H1 (cell line): ENCODE measurements at regions not wholly inside any gene's neighbourhood (a gene's known extent, or its start where the extent isn't known, plus 50 kb on each side); places are given as distances from the start of the nearest gene placed in this dataset.

Experiments
- CREB1 ChIP-seq: IDR thresholded peaks from 2 replicates; pipeline ENCODE4 v1.6.1; 2012; ENCODE audit warnings: inconsistent platforms
- EGR1 ChIP-seq: IDR thresholded peaks from 2 replicates; pipeline ENCODE4 v1.6.1; 2011; ENCODE audit warnings: low read depth, low read length, borderline replicate concordance
- EZH2 ChIP-seq: fragments of 200-600 bp; sonication (generic); IDR thresholded peaks from 2 replicates; pipeline ENCODE4 v1.7.1; 2012; ENCODE audit warnings: low read depth, mild to moderate bottlenecking, moderate library complexity, low read length, inconsistent platforms; ENCODE audit not compliant: severe bottlenecking
- GTF2F1 ChIP-seq: IDR thresholded peaks from 2 replicates; pipeline ENCODE4 v1.6.1; 2012; ENCODE audit warnings: low read depth, low read length, improper control_type of control experiment, borderline replicate concordance
- RBBP5 ChIP-seq: IDR thresholded peaks from 2 replicates; pipeline ENCODE4 v1.7.1; 2012; ENCODE audit warnings: low read depth, mild to moderate bottlenecking, inconsistent platforms, low read length, moderate library complexity, borderline replicate concordance
- RNF2 ChIP-seq: fragments of 200-900, 300-1000 bp; sonication (generic); IDR thresholded peaks from 2 replicates; pipeline ENCODE4 v1.7.1; 2016; ENCODE audit warnings: borderline replicate concordance, low read depth, mild to moderate bottlenecking, antibody characterized with exemption, low read length; ENCODE audit not compliant: poor library complexity, severe bottlenecking; ENCODE audit errors: missing control alignments
- TEAD4 ChIP-seq: IDR thresholded peaks from 2 replicates; pipeline ENCODE4 v1.6.1; 2012; ENCODE audit warnings: low read depth, low read length, inconsistent platforms, mixed read lengths
- TF ChIP-seq, protein P1 (sequence below): fragments of 300-600 bp; sonication (generic); IDR thresholded peaks from 2 replicates; pipeline ENCODE4 v1.7.1; 2012; ENCODE audit warnings: low read length, moderate library complexity, mild to moderate bottlenecking, inconsistent platforms; ENCODE audit not compliant: insufficient replicate concordance
- TF ChIP-seq, protein P2 (sequence below): IDR thresholded peaks from 2 replicates; pipeline ENCODE4 v1.6.1; 2011; ENCODE audit warnings: low read depth, mild to moderate bottlenecking, low read length; ENCODE audit not compliant: insufficient read depth

DNA sequence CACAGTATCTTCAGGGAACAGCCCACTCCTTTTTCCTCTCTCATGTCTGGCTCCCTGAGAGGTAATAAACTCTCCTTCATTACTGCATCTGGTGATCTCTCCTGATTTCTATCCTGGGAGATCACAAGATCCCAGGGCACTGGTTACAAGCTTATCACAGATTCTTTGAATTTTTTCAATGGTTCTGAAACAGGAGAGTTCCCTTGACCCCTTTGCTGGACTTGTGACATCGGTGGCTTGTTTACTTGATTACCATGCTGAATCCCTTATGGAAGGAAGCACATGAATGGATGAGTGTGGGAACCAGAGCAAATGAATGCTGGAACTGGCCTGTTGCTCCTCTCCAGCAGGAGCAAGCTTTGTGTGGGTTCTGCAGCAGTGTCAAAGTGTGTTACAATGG is 67.2 kb upstream of the HNMT start (continued):
- TF ChIP-seq, protein P1, sequence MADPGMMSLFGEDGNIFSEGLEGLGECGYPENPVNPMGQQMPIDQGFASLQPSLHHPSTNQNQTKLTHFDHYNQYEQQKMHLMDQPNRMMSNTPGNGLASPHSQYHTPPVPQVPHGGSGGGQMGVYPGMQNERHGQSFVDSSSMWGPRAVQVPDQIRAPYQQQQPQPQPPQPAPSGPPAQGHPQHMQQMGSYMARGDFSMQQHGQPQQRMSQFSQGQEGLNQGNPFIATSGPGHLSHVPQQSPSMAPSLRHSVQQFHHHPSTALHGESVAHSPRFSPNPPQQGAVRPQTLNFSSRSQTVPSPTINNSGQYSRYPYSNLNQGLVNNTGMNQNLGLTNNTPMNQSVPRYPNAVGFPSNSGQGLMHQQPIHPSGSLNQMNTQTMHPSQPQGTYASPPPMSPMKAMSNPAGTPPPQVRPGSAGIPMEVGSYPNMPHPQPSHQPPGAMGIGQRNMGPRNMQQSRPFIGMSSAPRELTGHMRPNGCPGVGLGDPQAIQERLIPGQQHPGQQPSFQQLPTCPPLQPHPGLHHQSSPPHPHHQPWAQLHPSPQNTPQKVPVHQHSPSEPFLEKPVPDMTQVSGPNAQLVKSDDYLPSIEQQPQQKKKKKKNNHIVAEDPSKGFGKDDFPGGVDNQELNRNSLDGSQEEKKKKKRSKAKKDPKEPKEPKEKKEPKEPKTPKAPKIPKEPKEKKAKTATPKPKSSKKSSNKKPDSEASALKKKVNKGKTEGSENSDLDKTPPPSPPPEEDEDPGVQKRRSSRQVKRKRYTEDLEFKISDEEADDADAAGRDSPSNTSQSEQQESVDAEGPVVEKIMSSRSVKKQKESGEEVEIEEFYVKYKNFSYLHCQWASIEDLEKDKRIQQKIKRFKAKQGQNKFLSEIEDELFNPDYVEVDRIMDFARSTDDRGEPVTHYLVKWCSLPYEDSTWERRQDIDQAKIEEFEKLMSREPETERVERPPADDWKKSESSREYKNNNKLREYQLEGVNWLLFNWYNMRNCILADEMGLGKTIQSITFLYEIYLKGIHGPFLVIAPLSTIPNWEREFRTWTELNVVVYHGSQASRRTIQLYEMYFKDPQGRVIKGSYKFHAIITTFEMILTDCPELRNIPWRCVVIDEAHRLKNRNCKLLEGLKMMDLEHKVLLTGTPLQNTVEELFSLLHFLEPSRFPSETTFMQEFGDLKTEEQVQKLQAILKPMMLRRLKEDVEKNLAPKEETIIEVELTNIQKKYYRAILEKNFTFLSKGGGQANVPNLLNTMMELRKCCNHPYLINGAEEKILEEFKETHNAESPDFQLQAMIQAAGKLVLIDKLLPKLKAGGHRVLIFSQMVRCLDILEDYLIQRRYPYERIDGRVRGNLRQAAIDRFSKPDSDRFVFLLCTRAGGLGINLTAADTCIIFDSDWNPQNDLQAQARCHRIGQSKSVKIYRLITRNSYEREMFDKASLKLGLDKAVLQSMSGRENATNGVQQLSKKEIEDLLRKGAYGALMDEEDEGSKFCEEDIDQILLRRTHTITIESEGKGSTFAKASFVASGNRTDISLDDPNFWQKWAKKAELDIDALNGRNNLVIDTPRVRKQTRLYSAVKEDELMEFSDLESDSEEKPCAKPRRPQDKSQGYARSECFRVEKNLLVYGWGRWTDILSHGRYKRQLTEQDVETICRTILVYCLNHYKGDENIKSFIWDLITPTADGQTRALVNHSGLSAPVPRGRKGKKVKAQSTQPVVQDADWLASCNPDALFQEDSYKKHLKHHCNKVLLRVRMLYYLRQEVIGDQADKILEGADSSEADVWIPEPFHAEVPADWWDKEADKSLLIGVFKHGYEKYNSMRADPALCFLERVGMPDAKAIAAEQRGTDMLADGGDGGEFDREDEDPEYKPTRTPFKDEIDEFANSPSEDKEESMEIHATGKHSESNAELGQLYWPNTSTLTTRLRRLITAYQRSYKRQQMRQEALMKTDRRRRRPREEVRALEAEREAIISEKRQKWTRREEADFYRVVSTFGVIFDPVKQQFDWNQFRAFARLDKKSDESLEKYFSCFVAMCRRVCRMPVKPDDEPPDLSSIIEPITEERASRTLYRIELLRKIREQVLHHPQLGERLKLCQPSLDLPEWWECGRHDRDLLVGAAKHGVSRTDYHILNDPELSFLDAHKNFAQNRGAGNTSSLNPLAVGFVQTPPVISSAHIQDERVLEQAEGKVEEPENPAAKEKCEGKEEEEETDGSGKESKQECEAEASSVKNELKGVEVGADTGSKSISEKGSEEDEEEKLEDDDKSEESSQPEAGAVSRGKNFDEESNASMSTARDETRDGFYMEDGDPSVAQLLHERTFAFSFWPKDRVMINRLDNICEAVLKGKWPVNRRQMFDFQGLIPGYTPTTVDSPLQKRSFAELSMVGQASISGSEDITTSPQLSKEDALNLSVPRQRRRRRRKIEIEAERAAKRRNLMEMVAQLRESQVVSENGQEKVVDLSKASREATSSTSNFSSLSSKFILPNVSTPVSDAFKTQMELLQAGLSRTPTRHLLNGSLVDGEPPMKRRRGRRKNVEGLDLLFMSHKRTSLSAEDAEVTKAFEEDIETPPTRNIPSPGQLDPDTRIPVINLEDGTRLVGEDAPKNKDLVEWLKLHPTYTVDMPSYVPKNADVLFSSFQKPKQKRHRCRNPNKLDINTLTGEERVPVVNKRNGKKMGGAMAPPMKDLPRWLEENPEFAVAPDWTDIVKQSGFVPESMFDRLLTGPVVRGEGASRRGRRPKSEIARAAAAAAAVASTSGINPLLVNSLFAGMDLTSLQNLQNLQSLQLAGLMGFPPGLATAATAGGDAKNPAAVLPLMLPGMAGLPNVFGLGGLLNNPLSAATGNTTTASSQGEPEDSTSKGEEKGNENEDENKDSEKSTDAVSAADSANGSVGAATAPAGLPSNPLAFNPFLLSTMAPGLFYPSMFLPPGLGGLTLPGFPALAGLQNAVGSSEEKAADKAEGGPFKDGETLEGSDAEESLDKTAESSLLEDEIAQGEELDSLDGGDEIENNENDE: no peak
- TF ChIP-seq, protein P2, sequence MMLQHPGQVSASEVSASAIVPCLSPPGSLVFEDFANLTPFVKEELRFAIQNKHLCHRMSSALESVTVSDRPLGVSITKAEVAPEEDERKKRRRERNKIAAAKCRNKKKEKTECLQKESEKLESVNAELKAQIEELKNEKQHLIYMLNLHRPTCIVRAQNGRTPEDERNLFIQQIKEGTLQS: no peak
- TF ChIP-seq RBBP5 (no peak), GTF2F1 (no peak), EZH2 (no peak), TEAD4 (no peak), CREB1 (no peak), EGR1 (no peak), RNF2 (no peak)
